ENCODE measurements at regions not wholly inside any gene's neighbourhood (a gene's known extent, or its start where the extent isn't known, plus 50 kb on each side); places are given as distances from the start of the nearest gene placed in this dataset.

- TF ChIP-seq POLR2A (IDR thresholded peaks at IDR 0.05) (no peak), CTCF (IDR thresholded peaks at IDR 0.05) (no peak)
Measured at GRCh38 chr2:235234736-235235135, 259.1 kb upstream of the AGAP1 start.
